ENCODE measurements at regions not wholly inside any gene's neighbourhood (a gene's known extent, or its start where the extent isn't known, plus 50 kb on each side); places are given as distances from the start of the nearest gene placed in this dataset.

DNA sequence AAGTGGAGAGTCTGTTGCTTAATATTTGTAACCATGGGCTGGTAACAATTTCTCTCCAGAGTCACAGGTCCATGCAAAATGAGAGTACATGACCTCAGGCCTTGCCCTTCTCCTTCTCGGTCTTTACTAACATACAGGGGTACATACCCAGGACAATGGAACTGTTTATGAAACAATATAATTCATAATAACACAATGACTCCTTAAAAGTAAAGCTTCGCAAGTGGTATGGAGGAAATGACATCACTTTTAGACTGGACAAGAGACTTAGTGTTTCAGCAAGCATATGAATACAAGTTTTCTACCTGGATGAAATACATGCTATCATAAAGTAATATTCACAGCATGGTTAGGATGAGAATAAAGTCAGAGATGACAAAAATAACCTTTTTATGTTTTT, 386.6 kb downstream of the PLK2 start:
- H3K4me1 ChIP-seq (ENCODE audit: insufficient read depth), result peaks cover 4% of the 10 kb centered on the region
- no peaks in the 10 kb centered on the region for H3K9me3 ChIP-seq
- intact Hi-C loops (cut with DNase I), result no loop called here
- H3K27me3 ChIP-seq, result no peaks in the 10 kb centered on the region
- WGBS, 3 donors, result 91 to 95% (median 93%) methylated on average over 2 of the region's 2 CpGs
- no peaks in the 10 kb centered on the region for H3K36me3 ChIP-seq
- no peak for DNase-seq
- no peak for TF ChIP-seq EP300 (IDR thresholded peaks at IDR 0.05)
- TF ChIP-seq, protein P1, sequence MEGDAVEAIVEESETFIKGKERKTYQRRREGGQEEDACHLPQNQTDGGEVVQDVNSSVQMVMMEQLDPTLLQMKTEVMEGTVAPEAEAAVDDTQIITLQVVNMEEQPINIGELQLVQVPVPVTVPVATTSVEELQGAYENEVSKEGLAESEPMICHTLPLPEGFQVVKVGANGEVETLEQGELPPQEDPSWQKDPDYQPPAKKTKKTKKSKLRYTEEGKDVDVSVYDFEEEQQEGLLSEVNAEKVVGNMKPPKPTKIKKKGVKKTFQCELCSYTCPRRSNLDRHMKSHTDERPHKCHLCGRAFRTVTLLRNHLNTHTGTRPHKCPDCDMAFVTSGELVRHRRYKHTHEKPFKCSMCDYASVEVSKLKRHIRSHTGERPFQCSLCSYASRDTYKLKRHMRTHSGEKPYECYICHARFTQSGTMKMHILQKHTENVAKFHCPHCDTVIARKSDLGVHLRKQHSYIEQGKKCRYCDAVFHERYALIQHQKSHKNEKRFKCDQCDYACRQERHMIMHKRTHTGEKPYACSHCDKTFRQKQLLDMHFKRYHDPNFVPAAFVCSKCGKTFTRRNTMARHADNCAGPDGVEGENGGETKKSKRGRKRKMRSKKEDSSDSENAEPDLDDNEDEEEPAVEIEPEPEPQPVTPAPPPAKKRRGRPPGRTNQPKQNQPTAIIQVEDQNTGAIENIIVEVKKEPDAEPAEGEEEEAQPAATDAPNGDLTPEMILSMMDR (IDR thresholded peaks at IDR 0.05), result no peak
- no peak for TF ChIP-seq POLR2A (IDR thresholded peaks at IDR 0.05)
- no peak overlapping the region for H3K4me3 ChIP-seq
- no peak overlapping the region for H3K27ac ChIP-seq

DNA sequence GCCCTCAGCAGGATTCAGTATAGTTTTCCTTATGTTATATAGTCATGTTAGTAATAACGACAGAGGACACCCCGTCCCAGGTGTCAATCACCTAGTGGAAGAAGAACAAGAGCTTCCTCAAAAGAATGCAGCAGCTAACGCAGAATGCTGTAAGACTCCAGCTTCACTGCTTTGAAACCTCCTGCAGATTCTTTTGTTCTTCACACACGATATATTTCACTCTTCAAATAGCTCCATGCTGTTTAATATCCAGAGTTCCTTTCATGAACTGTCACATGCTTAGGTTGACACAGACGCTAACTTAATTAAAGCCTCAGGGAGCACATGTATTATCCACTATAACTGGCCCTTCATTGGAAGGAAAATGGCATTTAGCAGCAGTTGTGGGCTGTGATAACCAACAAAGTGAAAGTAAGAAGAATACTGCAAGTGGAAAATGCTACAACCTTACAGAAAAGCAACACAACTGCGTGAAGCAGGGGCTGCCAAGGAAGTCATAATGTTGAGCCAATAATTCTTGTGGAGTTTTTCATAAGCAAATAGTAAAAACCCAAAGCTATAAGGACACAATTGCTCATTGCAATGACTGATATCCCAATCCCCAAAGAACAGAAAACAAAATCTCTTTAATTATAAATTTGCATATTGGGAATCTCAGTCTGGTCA, 387.5 kb downstream of the PLK2 start:
- Histone ChIP-seq H3K4me3 (no peak overlapping the region), H3K9me3 (no peaks in the 10 kb centered on the region), H3K27ac (no peak overlapping the region), H3K27me3 (no peaks in the 10 kb centered on the region), H3K4me1 (ENCODE audit: insufficient read depth) (peaks cover 1% of the 10 kb centered on the region), H3K36me3 (no peaks in the 10 kb centered on the region)
- TF ChIP-seq POLR2A (IDR thresholded peaks at IDR 0.05) (no peak), EP300 (IDR thresholded peaks at IDR 0.05) (no peak)
- TF ChIP-seq, protein P1 (IDR thresholded peaks at IDR 0.05), result no peak
- intact Hi-C loops (cut with DNase I), result no loop called here
- WGBS, 3 donors, result 24 to 31% (median 28%) methylated on average over 6 of the region's 6 CpGs
- no peak for DNase-seq

DNA sequence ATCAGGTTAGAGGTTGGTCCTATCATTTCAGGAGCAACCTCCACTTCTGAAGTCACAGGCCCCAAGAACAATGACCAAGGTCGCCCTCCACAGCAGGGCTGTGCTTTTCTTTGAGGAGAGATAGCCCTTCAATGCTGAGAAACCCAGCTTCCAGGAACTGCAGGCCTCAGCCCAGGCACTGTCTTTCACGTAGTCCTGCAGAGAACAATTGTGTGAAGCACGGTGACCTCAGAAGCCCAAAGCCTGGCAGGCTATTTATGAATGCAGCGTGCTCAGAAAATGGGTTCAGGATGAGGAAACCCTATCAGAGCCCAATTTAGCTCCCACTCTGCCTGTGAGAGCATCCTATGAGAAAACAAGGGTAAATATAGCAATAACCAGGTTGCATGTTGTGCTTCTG, 388.3 kb downstream of the PLK2 start:
- Histone ChIP-seq H3K9me3 (no peaks in the 10 kb centered on the region), H3K36me3 (no peaks in the 10 kb centered on the region), H3K27me3 (no peaks in the 10 kb centered on the region), H3K4me3 (no peak overlapping the region), H3K27ac (no peak overlapping the region), H3K4me1 (ENCODE audit: insufficient read depth) (no peaks in the 10 kb centered on the region)
- TF ChIP-seq POLR2A (IDR thresholded peaks at IDR 0.05) (no peak), EP300 (IDR thresholded peaks at IDR 0.05) (no peak)
- TF ChIP-seq, protein P1 (IDR thresholded peaks at IDR 0.05), result no peak
- 49 to 72% (median 63%) methylated on average over 4 of the region's 4 CpGs for WGBS, 3 donors
- intact Hi-C loops (cut with DNase I), result no loop called here
- DNase-seq, result no peak

DNA sequence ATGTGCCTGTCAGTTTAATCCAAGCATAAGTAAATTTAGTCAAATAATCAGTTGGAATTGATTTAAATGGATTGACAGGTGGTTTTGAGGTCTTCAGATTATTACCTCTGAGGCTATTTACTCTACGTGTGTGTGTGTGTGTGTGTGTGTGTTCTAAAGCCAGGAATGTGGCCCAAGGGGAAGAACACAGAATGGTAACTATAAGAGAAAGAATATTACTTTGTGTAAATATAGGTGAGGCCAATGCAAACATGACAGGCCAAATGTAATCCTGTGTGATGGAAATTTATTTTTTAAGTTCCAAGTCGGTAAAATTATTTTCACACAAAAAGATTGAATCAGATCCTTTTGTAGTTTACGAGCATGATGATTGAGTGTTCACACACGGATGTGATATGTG, 390.0 kb downstream of the PLK2 start:
- DNase-seq, result no peak
- Histone ChIP-seq H3K4me3 (no peak overlapping the region), H3K27ac (no peak overlapping the region), H3K27me3 (no peaks in the 10 kb centered on the region), H3K4me1 (ENCODE audit: insufficient read depth) (no peaks in the 10 kb centered on the region), H3K36me3 (no peaks in the 10 kb centered on the region), H3K9me3 (no peaks in the 10 kb centered on the region)
- WGBS, 3 donors, result 87 to 92% (median 90%) methylated on average over 4 of the region's 4 CpGs
- TF ChIP-seq, protein P1 (IDR thresholded peaks at IDR 0.05), result no peak
- no peak for TF ChIP-seq POLR2A (IDR thresholded peaks at IDR 0.05)
- no peak for TF ChIP-seq EP300 (IDR thresholded peaks at IDR 0.05)
- intact Hi-C loops (cut with DNase I), result no loop called here

All from ovary (tissue), 7 donors.